GM21528 (cell line): ENCODE measurements at regions not wholly inside any gene's neighbourhood (a gene's known extent, or its start where the extent isn't known, plus 50 kb on each side); places are given as distances from the start of the nearest gene placed in this dataset.
"Not testable (repeated sequence)": the region's sequence is repeated elsewhere in the genome, so short reads cannot be mapped to it uniquely, and the experiment has no call there.

Experiments
- ATAC-seq: cut with Tn5 transposase; IDR thresholded peaks from one replicate; pipeline ENCODE4 v1.9.1; 2021; ENCODE audit warnings: mild to moderate bottlenecking, moderate library complexity; ENCODE audit not compliant: unreplicated experiment, low FRiP score

DNA sequence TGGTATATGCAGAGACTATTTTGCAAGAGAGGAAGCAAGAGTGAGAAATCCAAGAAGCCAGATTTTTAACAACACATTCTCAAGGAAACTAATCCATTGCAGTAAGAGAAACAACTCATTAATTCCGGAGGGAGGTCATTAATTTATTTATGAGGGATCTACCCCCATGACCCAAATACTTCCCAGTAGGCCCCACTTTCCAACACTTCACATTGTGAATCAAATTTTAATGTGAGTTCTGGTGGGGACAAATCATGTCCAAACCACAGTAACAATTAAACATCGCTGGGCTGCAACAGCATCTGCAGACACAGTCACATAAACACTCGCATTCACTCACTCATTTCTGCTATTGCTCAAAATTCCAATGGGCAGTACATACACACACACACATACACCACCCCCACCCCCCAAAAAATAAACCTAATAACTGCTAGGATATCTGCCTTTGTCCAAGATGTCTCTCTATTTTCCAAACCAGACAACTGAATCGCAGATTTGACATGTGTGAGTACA lies 1483.7 kb downstream of the PCDH9 start:
- ATAC-seq = no peak

DNA sequence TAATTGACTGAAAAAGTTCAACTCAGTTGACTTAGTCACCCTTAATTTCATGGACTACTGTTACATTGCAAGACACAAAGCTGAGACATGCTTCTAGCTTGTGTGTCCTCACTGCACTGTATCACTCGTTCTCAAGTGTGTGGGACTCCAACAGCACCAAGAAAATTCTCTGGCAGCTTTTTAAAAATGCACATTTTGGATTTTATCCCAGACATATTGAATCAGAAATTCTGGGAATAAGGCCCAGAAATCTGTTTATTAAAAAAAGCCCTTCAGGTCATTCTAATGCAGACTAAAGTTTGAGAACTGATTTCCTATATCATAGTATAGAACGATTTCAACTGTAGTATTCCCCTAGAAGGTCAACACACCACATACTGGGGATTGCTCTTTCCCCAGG lies 1485.3 kb downstream of the PCDH9 start:
- no peak for ATAC-seq

GRCh38 chr13:65733110-65733509 lies 1497.0 kb downstream of the PCDH9 start:
- ATAC-seq = no peak

GRCh38 chr13:65727070-65727469 lies 1503.1 kb downstream of the PCDH9 start:
- no peak for ATAC-seq

- ATAC-seq = no peak
These were observed 1505.1 kb downstream of the PCDH9 start for GRCh38 chr13:65725006-65725405.

GRCh38 chr13:65724226-65724625 lies 1505.9 kb downstream of the PCDH9 start:
- no peak for ATAC-seq

- no peak for ATAC-seq
These were observed 1507.6 kb downstream of the PCDH9 start for GRCh38 chr13:65722506-65722905.

DNA sequence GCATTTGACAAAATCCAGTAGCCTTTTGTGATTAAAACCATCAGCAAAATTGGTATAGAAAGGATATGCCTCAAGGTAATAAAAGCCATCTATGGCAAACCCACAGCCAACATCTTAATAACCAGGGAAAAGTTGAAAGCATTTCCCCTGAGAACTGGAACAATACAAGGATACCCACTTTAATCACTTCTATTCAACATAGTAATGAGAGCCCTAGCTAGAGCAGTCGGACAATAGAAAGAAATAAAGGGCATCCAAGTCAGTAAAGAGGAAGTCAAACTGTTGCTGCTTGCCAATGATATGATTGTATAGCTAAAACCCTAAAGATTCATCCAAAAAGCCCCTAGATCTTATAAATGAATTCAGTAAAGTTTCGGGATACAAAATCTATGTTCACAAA lies 1510.3 kb downstream of the PCDH9 start:
- no peak for ATAC-seq

DNA sequence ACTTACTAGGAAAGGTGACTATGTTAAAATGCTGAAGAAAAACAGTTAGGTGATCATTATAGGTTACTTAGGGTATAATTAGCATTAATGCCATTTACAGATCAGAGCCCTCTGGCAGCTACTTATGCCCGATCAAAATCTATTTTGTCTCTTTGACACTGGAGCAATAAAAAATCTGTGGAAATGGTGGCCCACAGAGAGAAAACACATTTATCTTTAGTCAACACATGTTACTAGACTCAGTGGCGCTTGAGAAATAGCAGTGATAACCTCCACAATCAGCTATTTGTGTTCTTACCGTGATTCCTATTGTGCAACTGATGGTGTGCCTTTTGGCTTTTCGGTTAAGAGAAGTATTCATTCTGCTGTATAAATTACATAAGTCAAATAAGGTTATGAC lies 1519.6 kb downstream of the PCDH9 start:
- no peak for ATAC-seq

DNA sequence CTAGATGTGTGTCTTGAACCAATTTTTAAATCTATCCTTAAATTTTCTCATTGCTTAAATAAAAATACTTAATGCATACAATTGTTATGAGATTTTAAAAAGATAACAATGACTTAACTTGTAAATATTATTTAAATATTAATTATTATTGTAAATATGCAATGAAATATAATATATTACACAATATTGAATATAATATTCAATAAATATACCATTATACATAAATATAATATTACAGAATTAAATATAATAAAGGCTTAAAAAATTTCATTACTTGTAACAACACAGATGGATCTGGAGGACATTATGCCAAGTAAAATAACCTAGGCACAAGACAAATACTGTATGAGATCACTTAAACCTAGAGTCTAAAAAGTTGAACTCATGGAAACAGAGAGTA lies 1532.3 kb downstream of the PCDH9 start:
- no peak for ATAC-seq

DNA sequence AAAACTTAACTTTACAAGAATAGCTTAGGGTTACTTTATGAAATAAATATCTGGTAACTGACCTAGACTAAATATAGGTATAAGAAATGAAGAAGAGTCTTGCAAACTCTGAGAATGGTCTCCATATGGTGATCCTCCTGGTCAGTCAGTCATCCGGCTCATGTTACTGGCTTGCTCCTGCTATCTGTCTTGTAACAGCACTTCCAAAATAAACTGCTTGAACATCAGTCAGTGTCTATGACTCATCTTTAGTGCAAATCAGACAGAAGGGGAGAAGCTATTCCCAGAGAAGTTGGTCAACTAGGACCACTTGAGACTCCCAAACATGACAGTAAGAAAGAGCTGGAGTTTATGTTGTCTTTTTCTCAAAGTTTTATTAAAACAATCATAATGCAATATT lies 1550.9 kb downstream of the PCDH9 start:
- ATAC-seq = no peak

GRCh38 chr13:65677906-65678305 lies 1552.2 kb downstream of the PCDH9 start:
- no peak for ATAC-seq

- not testable (repeated sequence) for ATAC-seq
These were observed 1554.8 kb downstream of the PCDH9 start for GRCh38 chr13:65675383-65675782.

DNA sequence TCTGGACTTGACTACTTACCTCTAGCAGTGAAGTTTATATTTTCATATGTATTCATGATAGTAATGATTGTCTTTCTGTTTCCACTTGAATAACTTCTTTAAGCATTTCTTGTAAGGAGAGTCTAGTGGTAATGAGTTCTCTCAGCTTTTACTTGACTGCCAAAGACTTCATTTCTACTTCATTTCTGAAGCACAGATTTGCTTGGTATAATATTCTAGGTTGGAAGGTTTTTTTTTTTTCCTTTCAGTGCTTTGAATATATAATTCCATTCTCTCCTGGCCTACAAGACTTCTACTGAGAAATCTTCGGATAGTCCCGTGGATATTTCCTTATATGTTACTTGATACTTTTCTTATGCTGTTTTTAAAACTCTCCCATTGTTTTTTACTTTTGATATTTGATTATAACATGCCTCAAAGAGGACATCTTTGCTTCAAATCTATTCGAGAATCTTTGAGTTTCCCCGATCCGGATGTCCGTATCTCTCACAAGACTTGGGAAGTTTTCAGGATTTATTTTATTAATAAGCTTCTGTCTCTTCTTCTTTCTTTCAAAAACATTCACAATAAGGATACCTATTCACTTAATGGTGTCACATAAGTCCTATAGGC lies 1560.0 kb downstream of the PCDH9 start:
- ATAC-seq = no peak

GRCh38 chr13:65660731-65661130 lies 1569.4 kb downstream of the PCDH9 start:
- ATAC-seq = no peak

GRCh38 chr13:65656740-65657329 lies 1573.3 kb downstream of the PCDH9 start:
- ATAC-seq = no peak

DNA sequence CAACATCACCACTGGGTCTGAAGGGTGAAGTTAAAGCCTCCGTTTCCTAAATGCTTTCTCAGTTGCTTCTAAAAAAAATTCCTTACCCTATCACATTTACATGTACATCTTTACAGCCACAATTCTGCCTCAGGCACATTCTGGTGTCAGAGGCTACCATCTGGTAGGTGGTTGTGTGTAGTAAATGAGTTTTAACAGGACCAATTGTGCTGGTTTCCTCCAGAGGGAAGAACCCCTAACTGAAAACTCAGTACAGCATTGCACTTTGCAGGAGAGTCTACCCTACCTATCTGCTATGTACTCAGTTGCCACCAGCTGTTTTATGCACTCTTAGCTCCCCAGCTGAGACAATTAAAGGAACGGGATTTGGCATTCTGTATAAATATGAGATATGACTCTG lies 1576.5 kb downstream of the PCDH9 start:
- no peak for ATAC-seq

DNA sequence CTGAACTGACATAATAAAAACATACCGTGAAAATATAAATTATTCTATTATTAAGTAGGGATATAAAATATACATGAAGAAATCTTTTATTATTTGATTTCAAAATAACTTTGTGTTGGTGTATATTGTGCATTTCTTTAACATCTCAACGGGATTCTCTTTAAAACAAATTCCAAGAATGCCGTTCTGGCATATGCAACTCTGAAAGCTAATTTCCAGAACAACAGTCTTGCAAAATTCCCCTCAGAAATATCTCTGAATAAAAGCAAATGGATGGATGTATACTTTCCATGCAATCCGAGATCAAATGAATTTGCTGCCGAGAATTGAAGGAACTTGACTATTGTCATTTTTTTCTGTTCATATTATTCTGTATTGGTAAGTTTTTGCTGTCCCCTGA lies 1579.8 kb downstream of the PCDH9 start:
- ATAC-seq = no peak

GRCh38 chr13:65642996-65643395 lies 1587.1 kb downstream of the PCDH9 start:
- ATAC-seq = no peak

DNA sequence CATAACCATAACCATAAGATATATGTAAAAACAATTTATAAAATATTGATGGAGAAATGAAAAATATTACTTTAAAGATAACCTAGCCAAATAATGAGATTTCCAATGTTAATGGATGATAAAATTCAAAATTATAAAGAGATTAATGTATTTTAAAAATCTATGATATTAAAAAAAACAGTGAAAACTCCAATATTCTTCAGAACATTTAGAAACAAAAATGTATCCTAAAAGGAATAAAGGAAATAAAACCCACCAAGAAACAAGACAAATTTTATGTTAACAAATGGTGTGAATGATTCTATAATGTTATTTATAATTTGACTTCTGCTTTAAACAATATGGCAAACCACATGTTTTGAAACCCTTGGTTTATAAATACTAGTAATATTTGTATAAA lies 1587.8 kb downstream of the PCDH9 start:
- no peak for ATAC-seq

DNA sequence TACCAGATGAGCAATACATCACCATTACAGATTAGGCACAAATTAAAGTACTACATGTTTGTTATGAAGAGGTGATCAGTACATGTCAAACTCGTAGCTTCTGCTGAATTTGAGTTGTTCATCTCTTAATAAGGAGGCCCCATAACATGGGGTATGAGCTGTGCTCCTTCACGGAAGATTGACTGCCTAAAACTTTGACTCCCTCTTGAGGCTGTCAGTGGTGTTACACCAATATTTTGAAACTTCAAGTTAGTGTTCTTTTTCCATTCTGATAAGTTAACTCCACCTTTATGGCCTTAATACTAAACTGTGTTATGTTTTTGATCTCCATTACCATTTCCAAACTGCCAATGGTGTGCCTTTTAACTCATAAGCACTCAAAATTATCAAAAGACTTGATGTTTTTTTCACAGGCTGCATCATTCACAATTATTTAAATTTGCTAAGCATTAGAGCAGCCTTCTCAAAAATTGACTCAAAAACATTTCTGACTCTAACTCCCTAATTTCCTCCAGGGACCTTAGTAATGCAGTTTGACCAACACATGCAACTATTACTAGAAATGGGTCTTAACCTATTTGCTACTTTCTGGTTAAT lies 1591.5 kb downstream of the PCDH9 start:
- ATAC-seq = peak; percentile 88

GRCh38 chr13:65633806-65634205 lies 1596.3 kb downstream of the PCDH9 start:
- no peak for ATAC-seq
